GM12873 (cell line): ENCODE measurements at regions not wholly inside any gene's neighbourhood (a gene's known extent, or its start where the extent isn't known, plus 50 kb on each side); places are given as distances from the start of the nearest gene placed in this dataset.

Experiments
- TF ChIP-seq, protein P1 (sequence below): IDR thresholded peaks from 2 replicates; pipeline ENCODE4 v1.5.1; 2012; ENCODE audit warnings: low read depth, mild to moderate bottlenecking, moderate library complexity, low read length, control low read depth; ENCODE audit not compliant: insufficient read depth; ENCODE audit errors: missing control alignments

DNA sequence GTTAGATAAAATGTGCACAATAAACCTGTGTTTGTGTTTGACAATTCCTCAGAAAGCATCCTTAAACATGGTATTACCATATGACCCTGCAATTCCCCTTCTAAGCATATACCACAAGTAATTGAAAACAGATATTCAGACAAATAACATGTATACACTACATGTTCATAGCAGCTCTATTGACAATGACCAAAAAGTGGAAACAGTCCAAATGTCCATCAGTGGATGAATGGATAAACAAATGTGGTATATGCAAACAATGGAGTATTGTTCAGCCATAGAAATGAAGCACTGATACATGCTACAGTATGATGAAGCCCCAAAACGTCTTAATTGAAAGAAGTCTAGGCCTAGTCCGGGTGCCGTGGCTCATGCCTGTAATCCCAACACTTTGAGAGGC, 280.1 kb downstream of the OTUD1 start:
- TF ChIP-seq, protein P1, sequence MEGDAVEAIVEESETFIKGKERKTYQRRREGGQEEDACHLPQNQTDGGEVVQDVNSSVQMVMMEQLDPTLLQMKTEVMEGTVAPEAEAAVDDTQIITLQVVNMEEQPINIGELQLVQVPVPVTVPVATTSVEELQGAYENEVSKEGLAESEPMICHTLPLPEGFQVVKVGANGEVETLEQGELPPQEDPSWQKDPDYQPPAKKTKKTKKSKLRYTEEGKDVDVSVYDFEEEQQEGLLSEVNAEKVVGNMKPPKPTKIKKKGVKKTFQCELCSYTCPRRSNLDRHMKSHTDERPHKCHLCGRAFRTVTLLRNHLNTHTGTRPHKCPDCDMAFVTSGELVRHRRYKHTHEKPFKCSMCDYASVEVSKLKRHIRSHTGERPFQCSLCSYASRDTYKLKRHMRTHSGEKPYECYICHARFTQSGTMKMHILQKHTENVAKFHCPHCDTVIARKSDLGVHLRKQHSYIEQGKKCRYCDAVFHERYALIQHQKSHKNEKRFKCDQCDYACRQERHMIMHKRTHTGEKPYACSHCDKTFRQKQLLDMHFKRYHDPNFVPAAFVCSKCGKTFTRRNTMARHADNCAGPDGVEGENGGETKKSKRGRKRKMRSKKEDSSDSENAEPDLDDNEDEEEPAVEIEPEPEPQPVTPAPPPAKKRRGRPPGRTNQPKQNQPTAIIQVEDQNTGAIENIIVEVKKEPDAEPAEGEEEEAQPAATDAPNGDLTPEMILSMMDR = no peak

DNA sequence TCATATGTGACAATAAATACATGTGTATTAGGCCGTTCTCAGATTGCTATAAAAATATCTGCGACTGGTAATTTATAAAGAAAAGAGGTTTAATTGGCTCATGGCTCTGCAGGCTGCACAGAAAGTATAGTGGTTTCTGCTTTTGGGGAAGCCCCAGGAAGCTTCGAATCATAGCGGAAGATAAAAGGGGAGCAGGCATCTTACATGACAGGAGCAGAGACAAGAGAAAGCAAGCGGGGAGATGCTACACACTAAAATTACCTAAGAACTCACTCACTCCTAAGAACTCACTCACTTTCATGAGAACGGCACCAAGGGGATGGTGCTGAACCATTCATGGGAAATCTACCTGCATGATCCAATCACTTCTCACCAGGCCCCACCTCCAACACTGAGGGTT, 284.9 kb downstream of the OTUD1 start:
- TF ChIP-seq, protein P1 = no peak

DNA sequence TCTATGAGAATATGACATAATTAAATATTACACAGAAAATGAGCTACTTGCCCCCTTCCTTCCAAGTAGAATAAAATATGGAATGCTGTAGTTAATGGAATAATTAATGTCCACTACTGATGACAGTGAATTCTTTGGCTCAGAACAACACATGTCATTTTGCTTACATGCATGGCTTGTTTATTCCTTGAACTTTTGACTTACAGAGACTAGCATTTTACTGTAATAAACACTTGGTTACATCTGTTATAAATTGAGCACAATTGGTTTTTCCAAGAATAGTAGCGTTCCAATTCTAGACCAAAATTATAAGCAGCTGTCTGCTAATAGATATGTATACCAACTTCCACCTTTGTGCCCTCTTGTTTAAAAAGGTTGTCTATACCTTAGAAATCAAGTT, 286.7 kb downstream of the OTUD1 start:
- TF ChIP-seq, protein P1 = no peak

DNA sequence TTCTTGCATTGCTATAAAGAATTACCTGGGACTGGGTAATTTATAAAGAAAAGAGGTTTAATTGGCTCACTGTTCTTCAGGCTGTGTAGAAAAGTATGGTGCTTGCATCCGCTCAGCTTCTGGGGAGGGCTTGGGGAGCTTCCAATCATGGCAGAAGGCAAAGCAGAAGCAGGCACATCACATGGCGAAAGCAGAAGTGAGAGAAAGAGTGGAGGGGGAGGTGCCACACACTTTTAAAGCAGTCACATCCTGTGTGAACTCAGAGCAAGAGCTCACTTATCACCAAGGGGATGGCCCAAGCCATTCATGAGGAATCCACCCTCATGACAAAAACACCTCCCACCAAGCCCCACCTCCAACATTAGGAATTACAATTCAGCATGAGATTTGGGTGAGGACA, 303.5 kb downstream of the OTUD1 start:
- TF ChIP-seq, protein P1 = no peak

DNA sequence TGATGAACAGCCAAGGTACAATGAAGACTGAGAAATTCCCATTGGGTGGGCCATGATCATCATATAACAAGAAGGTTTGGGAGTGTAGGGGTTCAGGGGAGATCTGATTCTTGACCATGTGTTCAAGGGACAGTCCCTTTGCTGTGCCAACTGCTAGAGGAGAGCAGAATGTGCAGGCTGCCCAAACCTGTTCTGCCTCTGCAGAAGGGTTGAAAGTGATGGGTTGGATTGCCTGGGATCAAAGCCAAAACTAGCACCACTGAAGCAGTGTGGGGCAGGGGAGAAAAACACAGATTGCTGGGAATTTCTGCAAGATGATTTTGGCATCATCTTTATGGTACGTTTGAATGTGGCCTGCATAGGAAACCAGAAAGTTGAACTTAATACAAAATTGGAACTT, 303.9 kb downstream of the OTUD1 start:
- TF ChIP-seq, protein P1 = no peak

DNA sequence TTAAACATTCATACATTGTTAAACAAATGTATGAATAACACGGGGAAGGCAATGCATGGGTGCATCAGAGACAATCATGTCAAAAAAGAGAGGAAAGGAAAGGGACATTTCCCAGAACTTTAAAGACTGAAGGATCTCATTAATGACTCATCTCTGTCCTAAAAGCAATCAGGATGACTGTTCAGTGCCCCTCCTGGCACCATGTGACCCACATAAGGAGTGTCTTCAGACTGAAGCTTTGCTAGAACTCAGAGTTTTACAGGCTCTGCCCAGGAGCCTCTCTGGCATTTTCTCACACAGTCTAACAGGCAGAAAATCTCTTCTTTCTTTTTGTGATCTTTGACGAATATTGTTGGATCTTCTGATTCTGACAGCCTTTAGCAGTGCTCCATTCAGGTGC, 315.3 kb downstream of the OTUD1 start:
- TF ChIP-seq, protein P1 = no peak

DNA sequence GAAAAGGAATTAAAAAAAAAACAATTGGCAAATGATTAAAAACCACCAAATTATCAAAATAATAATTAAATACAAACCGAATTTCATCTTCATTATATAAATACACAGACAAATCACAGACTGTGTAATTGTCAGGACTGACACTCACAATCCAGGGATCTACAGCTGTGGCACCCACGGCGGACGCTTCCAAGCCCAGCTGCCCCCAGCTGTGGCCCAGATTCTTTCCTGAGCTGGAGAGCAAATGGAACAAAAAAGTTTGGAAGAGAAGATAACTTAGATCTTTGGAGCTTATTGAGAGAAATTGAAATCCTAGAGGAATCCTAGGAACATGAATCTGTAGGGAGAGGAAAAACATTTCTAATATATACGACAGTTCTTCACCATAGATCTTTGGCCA, 316.1 kb downstream of the OTUD1 start:
- TF ChIP-seq, protein P1 = no peak

DNA sequence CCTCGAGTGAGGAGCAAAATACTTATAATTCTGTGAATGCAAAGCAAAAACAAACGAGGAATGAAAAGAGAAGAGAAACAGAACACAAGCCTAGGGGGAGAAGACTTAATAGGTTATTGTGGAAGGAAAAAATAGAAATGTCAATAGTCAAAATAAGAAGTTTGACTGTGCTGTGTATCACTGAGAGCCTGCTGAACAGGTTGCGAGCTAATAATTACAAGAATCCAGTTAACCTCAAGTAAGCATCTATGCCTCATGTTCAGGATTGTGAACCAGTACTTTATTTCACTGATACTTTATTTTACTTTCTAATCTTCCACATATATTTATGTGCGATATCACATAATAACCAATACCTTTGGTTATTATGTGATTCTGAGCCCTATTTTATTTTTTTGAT, 316.7 kb downstream of the OTUD1 start:
- TF ChIP-seq, protein P1 = no peak
